Endodermal cell (in vitro differentiated cells): ENCODE measurements at regions not wholly inside any gene's neighbourhood (a gene's known extent, or its start where the extent isn't known, plus 50 kb on each side); places are given as distances from the start of the nearest gene placed in this dataset.
"Not testable (repeated sequence)": the region's sequence is repeated elsewhere in the genome, so short reads cannot be mapped to it uniquely, and the experiment has no call there.

Experiments
- DNase-seq: peaks from one replicate; pipeline ENCODE4 v3.0.0-alpha.2; 2017
- H3K27ac ChIP-seq: 2 replicates; pipeline ENCODE4 v1.5.1; 2013; ENCODE audit warnings: mild to moderate bottlenecking, low read depth, low read length, moderate library complexity
- H3K27me3 ChIP-seq: 2 replicates; pipeline ENCODE4 v1.6.1; 2013; ENCODE audit warnings: mild to moderate bottlenecking, low read length, moderate library complexity; ENCODE audit not compliant: insufficient read depth, control insufficient read depth, poor library complexity, severe bottlenecking
- H3K36me3 ChIP-seq: 2 replicates; pipeline ENCODE4 v1.7.0; 2013; ENCODE audit warnings: mild to moderate bottlenecking, low read length, moderate library complexity; ENCODE audit not compliant: control insufficient read depth, insufficient read depth
- H3K4me1 ChIP-seq: one replicate; pipeline ENCODE4 v1.7.0; 2013; ENCODE audit warnings: low read length; ENCODE audit not compliant: control insufficient read depth, insufficient read depth
- H3K4me3 ChIP-seq: 2 replicates; pipeline ENCODE4 v1.5.1; 2013; ENCODE audit warnings: mild to moderate bottlenecking, low read length, moderate library complexity
- H3K9ac ChIP-seq: 2 replicates; pipeline ENCODE4 v1.6.1; 2013; ENCODE audit warnings: mild to moderate bottlenecking, low read length, moderate library complexity; ENCODE audit not compliant: poor library complexity, severe bottlenecking; ENCODE audit errors: extremely low read depth
- H3K9me3 ChIP-seq: 2 replicates; pipeline ENCODE4 v1.6.1; 2013; ENCODE audit warnings: mild to moderate bottlenecking, low read length, moderate library complexity; ENCODE audit not compliant: control insufficient read depth
- H3K27ac Mint-ChIP-seq: 2 replicates; pipeline ENCODE4 v1.8.0; 2020; ENCODE audit warnings: mixed read lengths
- H3K27me3 Mint-ChIP-seq: 2 replicates; pipeline ENCODE4 v1.8.0; 2021; ENCODE audit warnings: mild to moderate bottlenecking, mixed read lengths; ENCODE audit not compliant: insufficient read depth
- H3K36me3 Mint-ChIP-seq: 2 replicates; pipeline ENCODE4 v1.8.0; 2020; ENCODE audit warnings: low read depth, mixed read lengths
- H3K4me1 Mint-ChIP-seq: 2 replicates; pipeline ENCODE4 v1.8.0; 2020; ENCODE audit warnings: mixed read lengths
- H3K4me3 Mint-ChIP-seq: 2 replicates; pipeline ENCODE4 v1.8.0; 2020; ENCODE audit warnings: mild to moderate bottlenecking, moderate library complexity, mixed read lengths
- H3K9me3 Mint-ChIP-seq: 2 replicates; pipeline ENCODE4 v1.8.0; 2020; ENCODE audit warnings: mild to moderate bottlenecking, mixed read lengths
- WGBS, 2 experiments: methylation state at CpG; one replicate each; pipeline versions ENCODE4 v1.1.5 to v1.1.7; 2013; ENCODE audit warnings: missing lambda C conversion rate in 2 of 2, mixed read lengths in 1 of 2; ENCODE audit not compliant: insufficient coverage in 1 of 2, insufficient read length in 1 of 2; 5-methylcytosine and 5-hydroxymethylcytosine counted together
- TF ChIP-seq, protein P1 (sequence below): fragments of 200-600 bp; sonication (generic); conservative IDR thresholded peaks from 2 replicates; pipeline ENCODE4 v1.5.0; 2021; ENCODE audit warnings: antibody characterized with exemption, mild to moderate bottlenecking

DNA sequence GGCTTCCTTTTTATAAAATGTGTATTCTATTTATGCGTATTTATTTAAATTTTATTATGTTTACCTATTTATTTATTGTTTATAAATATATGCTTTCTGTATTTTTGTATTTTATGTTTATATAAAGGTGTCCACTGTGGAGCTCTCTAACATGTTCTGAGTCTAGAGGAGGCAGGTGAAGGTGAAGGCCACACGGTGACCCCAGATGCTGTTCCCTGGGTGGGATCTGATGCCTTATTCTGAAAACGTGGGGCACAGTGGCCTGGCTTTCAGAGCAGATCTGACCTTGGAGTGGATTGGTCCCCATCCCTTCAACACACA, 104.7 kb upstream of the SLC7A14 start:
- Histone ChIP-seq H3K4me1 (no peaks in the 10 kb centered on the region), H3K9ac (no peak overlapping the region), H3K4me3 (no peak overlapping the region), H3K36me3 (no peaks in the 10 kb centered on the region), H3K27ac (no peak overlapping the region), H3K27me3 (no peaks in the 10 kb centered on the region), H3K9me3 (peaks cover 27% of the 10 kb centered on the region)
- peaks cover 5% of the 10 kb centered on the region for H3K4me1 Mint-ChIP-seq
- no peak for DNase-seq
- TF ChIP-seq, protein P1, sequence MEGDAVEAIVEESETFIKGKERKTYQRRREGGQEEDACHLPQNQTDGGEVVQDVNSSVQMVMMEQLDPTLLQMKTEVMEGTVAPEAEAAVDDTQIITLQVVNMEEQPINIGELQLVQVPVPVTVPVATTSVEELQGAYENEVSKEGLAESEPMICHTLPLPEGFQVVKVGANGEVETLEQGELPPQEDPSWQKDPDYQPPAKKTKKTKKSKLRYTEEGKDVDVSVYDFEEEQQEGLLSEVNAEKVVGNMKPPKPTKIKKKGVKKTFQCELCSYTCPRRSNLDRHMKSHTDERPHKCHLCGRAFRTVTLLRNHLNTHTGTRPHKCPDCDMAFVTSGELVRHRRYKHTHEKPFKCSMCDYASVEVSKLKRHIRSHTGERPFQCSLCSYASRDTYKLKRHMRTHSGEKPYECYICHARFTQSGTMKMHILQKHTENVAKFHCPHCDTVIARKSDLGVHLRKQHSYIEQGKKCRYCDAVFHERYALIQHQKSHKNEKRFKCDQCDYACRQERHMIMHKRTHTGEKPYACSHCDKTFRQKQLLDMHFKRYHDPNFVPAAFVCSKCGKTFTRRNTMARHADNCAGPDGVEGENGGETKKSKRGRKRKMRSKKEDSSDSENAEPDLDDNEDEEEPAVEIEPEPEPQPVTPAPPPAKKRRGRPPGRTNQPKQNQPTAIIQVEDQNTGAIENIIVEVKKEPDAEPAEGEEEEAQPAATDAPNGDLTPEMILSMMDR, result no peak
- H3K27me3 Mint-ChIP-seq, result peaks cover 2% of the 10 kb centered on the region
- H3K4me3 Mint-ChIP-seq, result no peak overlapping the region
- H3K27ac Mint-ChIP-seq, result no peak overlapping the region
- WGBS, 2 experiments, result 80 to 88% methylated on average over 1 to 2 of the region's 3 CpGs
- peaks cover 19% of the 10 kb centered on the region for H3K36me3 Mint-ChIP-seq
- peaks cover 6% of the 10 kb centered on the region for H3K9me3 Mint-ChIP-seq

DNA sequence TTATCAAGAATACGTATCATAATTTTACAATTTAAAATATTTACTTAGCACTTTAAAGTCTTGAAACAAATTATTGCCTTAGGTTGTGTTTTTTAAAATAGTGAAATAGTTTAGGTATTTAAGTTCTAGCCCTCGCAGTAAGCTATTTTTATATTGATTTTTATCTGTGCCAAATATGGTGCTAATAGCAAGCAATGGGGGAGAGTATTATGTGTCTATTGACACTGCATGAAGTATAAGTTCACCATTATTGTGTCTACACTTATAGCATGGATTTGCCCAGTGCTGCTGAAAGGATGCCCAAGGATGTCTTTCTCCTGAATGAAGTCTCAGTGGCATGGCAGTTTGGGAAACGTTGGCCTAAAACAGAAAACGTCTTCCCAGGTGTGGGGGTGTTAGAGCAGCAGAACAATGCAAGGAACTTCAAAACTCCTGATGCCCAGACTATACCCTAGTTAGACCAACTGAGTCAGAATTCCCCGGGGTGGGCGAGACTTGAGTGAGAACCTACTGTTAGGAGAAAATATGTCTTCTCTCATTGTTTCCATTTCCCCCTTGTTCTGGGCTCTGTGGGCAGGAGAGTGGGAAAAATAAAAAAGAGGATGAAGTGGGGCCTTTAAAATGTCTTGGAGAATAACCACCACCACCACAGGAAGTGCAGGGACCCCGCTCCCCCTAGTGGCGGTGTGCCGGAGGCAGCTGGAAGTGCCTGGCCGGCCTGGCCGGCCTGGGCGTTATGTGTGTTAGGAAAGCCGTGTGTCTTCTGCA, 104.2 kb upstream of the SLC7A14 start:
- no peak overlapping the region for H3K27ac ChIP-seq
- peaks cover 2% of the 10 kb centered on the region for H3K27me3 Mint-ChIP-seq

GRCh38 chr3:170689296-170689829, 103.5 kb upstream of the SLC7A14 start:
- Mint-ChIP-seq H3K27ac (peak overlapping the region; percentile 81), H3K36me3 (peaks cover 19% of the 10 kb centered on the region), H3K9me3 (peaks cover 6% of the 10 kb centered on the region), H3K27me3 (peaks cover 2% of the 10 kb centered on the region), H3K4me3 (no peak overlapping the region), H3K4me1 (peaks cover 5% of the 10 kb centered on the region)
- H3K4me3 ChIP-seq, result peak overlapping the region; percentile 55
- TF ChIP-seq, protein P1, result no peak
- peaks cover 27% of the 10 kb centered on the region for H3K9me3 ChIP-seq
- no peak overlapping the region for H3K9ac ChIP-seq
- H3K36me3 ChIP-seq, result no peaks in the 10 kb centered on the region
- WGBS, 2 experiments, result 87 to 89% methylated on average over 4 of the region's 4 CpGs
- H3K4me1 ChIP-seq, result no peaks in the 10 kb centered on the region
- peak; percentile 87 for DNase-seq
- H3K27ac ChIP-seq, result no peak overlapping the region
- no peaks in the 10 kb centered on the region for H3K27me3 ChIP-seq

More for the DNA sequence above, 104.2 kb upstream of the SLC7A14 start:
- H3K4me3 ChIP-seq, result peak overlapping the region; percentile 55
- no peak overlapping the region for H3K9ac ChIP-seq
- H3K4me3 Mint-ChIP-seq, result no peak overlapping the region
- peaks cover 6% of the 10 kb centered on the region for H3K9me3 Mint-ChIP-seq
- DNase-seq, result peak; percentile 90
- H3K36me3 ChIP-seq, result no peaks in the 10 kb centered on the region
- WGBS, 2 experiments, result 71 to 72% methylated on average over 3 to 12 of the region's 13 CpGs
- peaks cover 19% of the 10 kb centered on the region for H3K36me3 Mint-ChIP-seq
- H3K4me1 Mint-ChIP-seq, result peaks cover 5% of the 10 kb centered on the region
- TF ChIP-seq, protein P1, result peak; percentile 92
- H3K27ac Mint-ChIP-seq, result no peak overlapping the region
- no peaks in the 10 kb centered on the region for H3K27me3 ChIP-seq
- peaks cover 27% of the 10 kb centered on the region for H3K9me3 ChIP-seq
- H3K4me1 ChIP-seq, result no peaks in the 10 kb centered on the region

DNA sequence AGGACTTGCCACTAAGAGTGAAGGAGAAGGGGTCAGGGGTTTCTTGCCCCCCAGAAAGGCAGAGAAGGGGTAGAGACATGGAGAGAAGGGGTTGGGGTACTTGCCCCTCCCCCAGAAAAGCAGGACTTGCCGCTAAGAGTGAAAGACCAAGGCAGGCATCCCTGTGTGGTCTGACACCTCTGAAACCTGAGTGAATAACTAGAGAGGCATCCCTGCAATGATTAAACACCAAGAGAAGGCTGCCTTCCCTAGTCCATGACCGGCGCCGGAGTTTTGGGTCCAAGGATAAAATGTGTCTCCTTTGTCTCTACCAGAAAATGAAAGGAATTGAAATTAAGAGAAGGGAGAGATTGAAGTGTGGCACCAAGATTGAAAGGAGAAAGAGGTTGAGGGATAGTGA, 102.3 kb upstream of the SLC7A14 start:
- not testable (repeated sequence) for H3K4me3 Mint-ChIP-seq, H3K27ac ChIP-seq, H3K4me1 ChIP-seq, H3K27me3 ChIP-seq, H3K9ac ChIP-seq, H3K4me3 ChIP-seq, H3K4me1 Mint-ChIP-seq, H3K27me3 Mint-ChIP-seq, H3K9me3 Mint-ChIP-seq, H3K27ac Mint-ChIP-seq, DNase-seq, H3K36me3 ChIP-seq
- peaks cover 27% of the 10 kb centered on the region for H3K9me3 ChIP-seq
- 80 to 97% methylated on average over 1 to 4 of the region's 4 CpGs for WGBS, 2 experiments
- H3K36me3 Mint-ChIP-seq, result peaks cover 19% of the 10 kb centered on the region
